ENCODE measurements at regions not wholly inside any gene's neighbourhood (a gene's known extent, or its start where the extent isn't known, plus 50 kb on each side); places are given as distances from the start of the nearest gene placed in this dataset.
"Not testable (repeated sequence)": the region's sequence is repeated elsewhere in the genome, so short reads cannot be mapped to it uniquely, and the experiment has no call there.

DNA sequence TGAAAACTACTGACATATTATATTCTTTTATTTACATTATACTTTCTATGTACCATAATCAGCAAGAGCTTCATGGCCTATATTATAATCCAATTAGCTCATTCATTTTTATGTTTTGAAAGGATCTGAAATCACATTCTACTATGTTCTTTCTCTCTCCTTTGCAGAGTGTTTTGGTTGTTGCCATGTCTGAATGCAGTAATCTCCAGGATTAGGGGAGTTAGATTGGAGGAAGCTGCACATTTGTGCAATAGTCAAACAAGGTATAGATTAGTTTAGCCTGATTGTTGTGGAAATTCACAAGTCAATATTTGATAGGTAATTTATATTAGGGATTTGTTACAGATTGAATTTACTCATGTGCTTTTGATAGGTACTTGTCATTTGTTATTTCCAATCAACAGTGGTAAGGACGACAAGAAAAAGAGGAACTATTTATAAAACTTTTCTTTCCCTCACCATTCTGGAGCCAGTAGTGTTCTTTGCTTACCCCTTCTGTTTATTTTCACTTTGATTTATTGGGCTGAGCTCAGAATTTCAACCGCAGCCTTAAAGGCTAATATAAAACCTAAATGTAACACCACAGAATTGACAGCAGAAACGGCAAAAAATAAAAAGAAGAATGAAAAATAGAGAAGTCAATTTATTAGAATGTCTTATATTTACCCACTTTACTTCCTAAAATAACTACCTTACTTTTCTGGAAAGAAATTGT lies 597.0 kb downstream of the CHSY3 start:
- no peaks in the 10 kb centered on the region for H3K4me1 ChIP-seq (ENCODE audit: control insufficient read depth in 1 of 2, insufficient read depth in 1 of 2, low read depth in 1 of 2, low read length in 1 of 2)
- no peaks in the 10 kb centered on the region for H3K27me3 ChIP-seq
- H3K4me3 ChIP-seq (ENCODE audit: low read depth in 1 of 2, low read length in 1 of 2), result no peak overlapping the region
- H3K36me3 ChIP-seq, result no peaks in the 10 kb centered on the region
- H3K9me3 ChIP-seq, result no peaks in the 10 kb centered on the region
- no peak overlapping the region for H3K27ac ChIP-seq
- no peak for TF ChIP-seq CTCF (IDR thresholded peaks at IDR 0.05)

DNA sequence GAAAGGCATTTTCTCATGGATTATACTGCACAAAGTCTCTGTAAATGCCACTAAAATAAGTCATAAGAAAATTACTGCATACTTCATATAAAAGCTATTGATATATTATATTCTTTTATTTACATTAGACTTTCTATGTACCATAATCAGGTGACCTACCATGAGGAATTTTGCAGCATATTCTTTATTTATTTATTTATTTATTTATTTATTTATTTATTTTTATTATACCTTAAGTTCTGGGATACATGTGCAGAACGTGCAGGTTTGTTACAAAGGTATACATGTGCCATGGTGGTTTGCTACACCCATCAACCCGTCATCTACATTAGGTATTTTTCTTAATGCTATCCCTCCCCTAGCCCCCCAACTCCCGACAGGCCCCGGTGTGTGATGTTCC lies 596.2 kb downstream of the CHSY3 start:
- not testable (repeated sequence) for H3K27me3 ChIP-seq; H3K9me3 ChIP-seq; H3K4me1 ChIP-seq (ENCODE audit: control insufficient read depth in 1 of 2, insufficient read depth in 1 of 2, low read depth in 1 of 2, low read length in 1 of 2); H3K27ac ChIP-seq; H3K36me3 ChIP-seq; H3K4me3 ChIP-seq (ENCODE audit: low read depth in 1 of 2, low read length in 1 of 2)

DNA sequence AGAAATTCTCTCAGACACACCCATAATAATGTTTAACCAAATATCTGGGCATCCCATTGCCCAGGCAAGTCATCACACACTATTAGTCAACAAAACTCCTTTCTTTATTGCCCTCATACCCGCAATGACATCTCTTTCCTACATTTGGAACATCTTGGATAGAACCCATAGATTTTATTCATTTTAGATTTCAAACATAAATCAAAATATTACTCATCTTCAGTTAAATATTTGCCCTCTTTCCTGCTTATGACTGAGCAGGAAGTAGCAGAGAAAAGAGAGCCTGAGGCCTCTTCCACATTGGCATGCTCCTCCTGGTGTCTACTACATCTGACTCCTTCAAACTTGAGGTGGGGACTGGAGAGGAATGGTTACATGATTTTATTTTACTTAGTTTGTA lies 592.0 kb downstream of the CHSY3 start:
- no peak for TF ChIP-seq CTCF (IDR thresholded peaks at IDR 0.05)
- H3K9me3 ChIP-seq, result no peaks in the 10 kb centered on the region
- no peaks in the 10 kb centered on the region for H3K36me3 ChIP-seq
- no peak overlapping the region for H3K4me3 ChIP-seq (ENCODE audit: low read depth in 1 of 2, low read length in 1 of 2)
- H3K27me3 ChIP-seq, result no peaks in the 10 kb centered on the region
- H3K4me1 ChIP-seq (ENCODE audit: control insufficient read depth in 1 of 2, insufficient read depth in 1 of 2, low read depth in 1 of 2, low read length in 1 of 2), result no peaks in the 10 kb centered on the region
- H3K27ac ChIP-seq, result no peak overlapping the region

DNA sequence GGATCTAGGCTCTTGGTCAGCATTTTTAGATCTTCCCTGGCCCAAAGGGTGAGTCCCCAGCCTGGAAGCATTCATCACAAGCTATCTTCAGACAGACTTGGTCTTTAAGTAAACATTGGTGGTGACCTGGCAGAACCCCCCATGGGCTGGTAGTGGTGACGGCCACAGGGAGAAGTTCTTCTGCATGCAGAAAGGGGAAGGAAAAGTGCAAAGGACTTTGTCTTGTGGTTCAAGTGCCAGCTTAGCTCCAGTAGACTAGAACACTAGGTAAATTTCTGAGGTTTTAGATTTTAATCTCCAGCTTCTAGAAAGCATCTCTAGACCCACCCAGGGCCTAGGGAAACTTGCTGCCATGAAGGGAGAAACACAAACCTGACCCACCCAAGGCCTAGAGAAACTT lies 584.0 kb downstream of the CHSY3 start:
- Histone ChIP-seq H3K4me1 (ENCODE audit: control insufficient read depth in 1 of 2, insufficient read depth in 1 of 2, low read depth in 1 of 2, low read length in 1 of 2) (no peaks in the 10 kb centered on the region), H3K27me3 (no peaks in the 10 kb centered on the region), H3K9me3 (no peaks in the 10 kb centered on the region), H3K27ac (no peak overlapping the region), H3K4me3 (ENCODE audit: low read depth in 1 of 2, low read length in 1 of 2) (no peak overlapping the region), H3K36me3 (no peaks in the 10 kb centered on the region)
- TF ChIP-seq CTCF (IDR thresholded peaks at IDR 0.05), result no peak

- Histone ChIP-seq H3K4me1 (ENCODE audit: control insufficient read depth in 1 of 2, insufficient read depth in 1 of 2, low read depth in 1 of 2, low read length in 1 of 2) (no peaks in the 10 kb centered on the region), H3K9me3 (no peaks in the 10 kb centered on the region), H3K36me3 (no peaks in the 10 kb centered on the region), H3K27me3 (no peaks in the 10 kb centered on the region), H3K27ac (no peak overlapping the region), H3K4me3 (ENCODE audit: low read depth in 1 of 2, low read length in 1 of 2) (no peak overlapping the region)
- no peak for TF ChIP-seq CTCF (IDR thresholded peaks at IDR 0.05)
Observed at GRCh38 chr5:130479045-130479804, 575.0 kb downstream of the CHSY3 start.

GRCh38 chr5:130476325-130476724 lies 572.1 kb downstream of the CHSY3 start:
- no peaks in the 10 kb centered on the region for H3K36me3 ChIP-seq
- no peak overlapping the region for H3K27ac ChIP-seq
- TF ChIP-seq CTCF (IDR thresholded peaks at IDR 0.05), result no peak

More at GRCh38 chr5:130476325-130476724, 572.1 kb downstream of the CHSY3 start:
- Histone ChIP-seq H3K9me3 (no peaks in the 10 kb centered on the region), H3K27me3 (no peaks in the 10 kb centered on the region), H3K4me1 (ENCODE audit: control insufficient read depth in 1 of 2, insufficient read depth in 1 of 2, low read depth in 1 of 2, low read length in 1 of 2) (no peaks in the 10 kb centered on the region), H3K4me3 (ENCODE audit: low read depth in 1 of 2, low read length in 1 of 2) (no peak overlapping the region)

Measured in neutrophil (primary cell).